ENCODE measurements at regions not wholly inside any gene's neighbourhood (a gene's known extent, or its start where the extent isn't known, plus 50 kb on each side); places are given as distances from the start of the nearest gene placed in this dataset.

DNA sequence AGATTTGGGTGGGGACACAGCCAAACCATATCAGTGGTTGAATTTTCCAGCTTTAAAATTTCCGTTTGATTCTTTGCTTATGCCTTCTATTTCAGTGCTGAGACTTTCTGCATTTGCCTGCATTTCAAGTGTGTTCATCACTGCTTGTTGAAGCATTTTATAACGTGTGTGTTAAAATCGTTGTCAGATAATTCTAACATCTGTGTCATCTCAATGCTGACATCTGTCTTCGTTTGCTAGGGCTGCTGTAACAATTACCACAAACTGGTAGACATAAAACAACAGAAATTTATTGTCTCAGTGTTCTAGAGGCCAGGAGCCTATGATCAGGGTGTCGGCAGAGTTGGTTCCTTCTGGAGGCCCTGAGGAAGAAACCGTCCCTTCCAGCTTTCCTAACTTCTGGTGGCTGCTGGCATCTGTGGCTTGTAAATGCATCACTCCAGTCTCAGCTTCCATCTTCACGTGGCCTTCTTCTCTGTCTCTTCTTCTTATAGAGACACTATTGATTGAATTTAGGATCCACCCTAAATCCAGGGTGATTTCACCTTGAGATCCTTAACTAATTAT lies 71.1 kb upstream of the SDK1 start:
- TF ChIP-seq, protein P1, sequence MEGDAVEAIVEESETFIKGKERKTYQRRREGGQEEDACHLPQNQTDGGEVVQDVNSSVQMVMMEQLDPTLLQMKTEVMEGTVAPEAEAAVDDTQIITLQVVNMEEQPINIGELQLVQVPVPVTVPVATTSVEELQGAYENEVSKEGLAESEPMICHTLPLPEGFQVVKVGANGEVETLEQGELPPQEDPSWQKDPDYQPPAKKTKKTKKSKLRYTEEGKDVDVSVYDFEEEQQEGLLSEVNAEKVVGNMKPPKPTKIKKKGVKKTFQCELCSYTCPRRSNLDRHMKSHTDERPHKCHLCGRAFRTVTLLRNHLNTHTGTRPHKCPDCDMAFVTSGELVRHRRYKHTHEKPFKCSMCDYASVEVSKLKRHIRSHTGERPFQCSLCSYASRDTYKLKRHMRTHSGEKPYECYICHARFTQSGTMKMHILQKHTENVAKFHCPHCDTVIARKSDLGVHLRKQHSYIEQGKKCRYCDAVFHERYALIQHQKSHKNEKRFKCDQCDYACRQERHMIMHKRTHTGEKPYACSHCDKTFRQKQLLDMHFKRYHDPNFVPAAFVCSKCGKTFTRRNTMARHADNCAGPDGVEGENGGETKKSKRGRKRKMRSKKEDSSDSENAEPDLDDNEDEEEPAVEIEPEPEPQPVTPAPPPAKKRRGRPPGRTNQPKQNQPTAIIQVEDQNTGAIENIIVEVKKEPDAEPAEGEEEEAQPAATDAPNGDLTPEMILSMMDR (IDR thresholded peaks at IDR 0.05; ENCODE audit: insufficient read depth, low read depth, low read length): no peak
- no peak for TF ChIP-seq EZH2 (IDR thresholded peaks at IDR 0.05; ENCODE audit: insufficient read depth, low read length)

Measured in astrocyte (in vitro differentiated cells and primary cell).